Fibroblast of pulmonary artery (primary cell): ENCODE measurements at regions not wholly inside any gene's neighbourhood (a gene's known extent, or its start where the extent isn't known, plus 50 kb on each side); places are given as distances from the start of the nearest gene placed in this dataset.

Source experiments
- DNase-seq: peaks from one replicate; pipeline ENCODE4 v3.0.0-alpha.2; 2010; ENCODE audit warnings: low read depth
- H3K4me3 ChIP-seq: replicated peaks from 2 replicates; pipeline ENCODE4 v1.5.1; 2011; ENCODE audit warnings: low read depth, mild to moderate bottlenecking, control low read depth, low read length, moderate library complexity
- TF ChIP-seq, protein P1 (sequence below): IDR thresholded peaks from 2 replicates; pipeline ENCODE4 v1.5.1; 2011; ENCODE audit warnings: mild to moderate bottlenecking, control low read depth, low read length, inconsistent platforms; ENCODE audit errors: missing control alignments

DNA sequence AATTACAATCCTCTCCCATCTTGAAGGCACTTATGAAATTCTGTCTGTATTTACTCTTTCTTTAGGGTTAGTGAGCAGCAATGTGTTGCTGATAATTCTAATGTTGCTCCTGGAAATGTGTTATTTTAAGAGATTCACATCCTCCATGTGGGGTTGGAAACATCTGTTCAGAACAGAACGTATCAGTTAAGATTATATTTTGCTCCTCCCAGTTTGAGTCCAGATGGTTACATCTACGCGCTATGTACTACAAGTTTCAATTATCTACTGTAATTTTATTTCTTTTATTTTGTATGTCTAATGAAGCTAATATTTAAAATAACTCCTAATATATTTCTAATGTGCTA is 250.6 kb upstream of the KLF6 start:
- TF ChIP-seq, protein P1, sequence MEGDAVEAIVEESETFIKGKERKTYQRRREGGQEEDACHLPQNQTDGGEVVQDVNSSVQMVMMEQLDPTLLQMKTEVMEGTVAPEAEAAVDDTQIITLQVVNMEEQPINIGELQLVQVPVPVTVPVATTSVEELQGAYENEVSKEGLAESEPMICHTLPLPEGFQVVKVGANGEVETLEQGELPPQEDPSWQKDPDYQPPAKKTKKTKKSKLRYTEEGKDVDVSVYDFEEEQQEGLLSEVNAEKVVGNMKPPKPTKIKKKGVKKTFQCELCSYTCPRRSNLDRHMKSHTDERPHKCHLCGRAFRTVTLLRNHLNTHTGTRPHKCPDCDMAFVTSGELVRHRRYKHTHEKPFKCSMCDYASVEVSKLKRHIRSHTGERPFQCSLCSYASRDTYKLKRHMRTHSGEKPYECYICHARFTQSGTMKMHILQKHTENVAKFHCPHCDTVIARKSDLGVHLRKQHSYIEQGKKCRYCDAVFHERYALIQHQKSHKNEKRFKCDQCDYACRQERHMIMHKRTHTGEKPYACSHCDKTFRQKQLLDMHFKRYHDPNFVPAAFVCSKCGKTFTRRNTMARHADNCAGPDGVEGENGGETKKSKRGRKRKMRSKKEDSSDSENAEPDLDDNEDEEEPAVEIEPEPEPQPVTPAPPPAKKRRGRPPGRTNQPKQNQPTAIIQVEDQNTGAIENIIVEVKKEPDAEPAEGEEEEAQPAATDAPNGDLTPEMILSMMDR = no peak

DNA sequence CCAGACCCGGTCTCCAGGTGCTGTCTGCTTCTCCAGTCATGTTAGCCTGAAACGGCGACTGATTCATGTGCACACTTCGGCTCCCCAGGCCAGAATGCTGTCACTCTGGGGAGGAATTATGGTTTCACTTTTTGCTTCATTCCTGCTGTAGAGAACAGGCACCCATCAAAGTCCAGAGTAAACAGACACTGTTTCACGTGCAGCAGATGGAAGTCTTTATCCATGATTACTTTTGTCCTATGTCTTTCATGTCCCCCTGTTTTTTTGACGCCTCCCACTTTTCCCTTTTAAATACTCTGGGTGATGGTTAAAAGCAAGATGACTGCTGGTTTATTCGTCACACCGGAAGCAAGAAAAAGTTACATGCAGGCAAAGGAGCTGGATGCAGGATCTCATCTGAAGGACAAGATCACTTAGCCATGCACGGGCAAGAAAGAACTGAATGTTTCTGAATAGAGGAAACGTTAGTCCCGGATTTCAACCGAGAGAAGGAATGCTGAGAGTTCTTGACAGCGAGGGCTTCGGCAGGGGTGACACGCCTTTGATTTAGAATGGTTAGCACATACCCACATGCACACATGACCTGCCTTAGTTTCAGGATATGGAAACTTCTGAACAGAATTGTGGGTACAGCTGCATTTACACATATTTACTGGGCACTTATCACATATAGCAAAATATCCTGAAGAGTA is 250.0 kb upstream of the KLF6 start:
- peak; percentile 22 for DNase-seq
- TF ChIP-seq, protein P1 = no peak
- no peak overlapping the region for H3K4me3 ChIP-seq

More for the DNA sequence above, 250.6 kb upstream of the KLF6 start:
- no peak for DNase-seq
- no peak overlapping the region for H3K4me3 ChIP-seq

DNA sequence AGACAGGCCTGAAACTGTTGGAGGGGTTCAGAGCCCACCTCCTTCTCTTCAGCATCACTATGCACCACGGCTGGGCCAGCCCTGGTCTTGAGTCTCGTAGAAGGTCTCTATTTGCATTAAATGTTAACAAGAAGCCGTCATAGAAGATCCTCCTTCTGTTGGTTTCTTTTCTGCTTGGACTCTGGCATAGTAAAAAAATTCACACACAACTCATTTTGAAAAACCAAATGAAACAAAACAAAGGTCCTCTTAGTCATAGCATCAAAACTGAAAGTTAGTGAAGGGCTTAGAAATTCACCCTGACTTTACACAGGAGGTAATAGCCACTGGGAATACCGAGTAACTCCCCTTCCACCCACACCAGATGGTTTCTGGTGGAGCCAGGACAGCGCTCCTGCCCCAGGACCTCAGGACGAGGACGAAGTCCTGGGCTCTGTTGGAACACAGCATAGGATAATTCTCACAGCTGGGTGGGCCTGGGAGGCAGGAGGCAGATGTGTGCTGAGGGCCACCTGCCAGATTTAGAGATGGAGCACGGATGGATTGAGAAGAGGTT is 248.4 kb upstream of the KLF6 start:
- DNase-seq = no peak
- no peak overlapping the region for H3K4me3 ChIP-seq
- TF ChIP-seq, protein P1 = no peak

DNA sequence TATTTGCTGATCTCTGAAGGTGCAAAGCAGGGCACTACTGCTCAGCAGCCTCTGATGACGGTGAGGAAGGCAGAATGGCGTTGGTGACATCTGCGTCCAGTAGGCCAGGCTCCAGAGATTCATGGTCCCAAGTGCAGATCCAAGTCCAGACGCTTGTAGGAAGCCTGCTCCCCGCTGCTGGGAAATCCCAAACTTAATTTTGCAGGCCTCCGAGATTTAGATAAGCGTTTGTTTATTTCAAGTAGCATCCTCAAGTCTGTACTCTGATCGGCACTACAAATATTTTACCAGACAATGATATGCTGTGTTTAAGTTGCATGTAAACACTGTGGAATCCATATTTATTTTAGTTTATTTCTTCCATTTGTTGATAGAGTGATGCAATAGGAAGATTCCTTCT is 244.9 kb upstream of the KLF6 start:
- H3K4me3 ChIP-seq = no peak overlapping the region
- no peak for DNase-seq
- TF ChIP-seq, protein P1 = no peak

DNA sequence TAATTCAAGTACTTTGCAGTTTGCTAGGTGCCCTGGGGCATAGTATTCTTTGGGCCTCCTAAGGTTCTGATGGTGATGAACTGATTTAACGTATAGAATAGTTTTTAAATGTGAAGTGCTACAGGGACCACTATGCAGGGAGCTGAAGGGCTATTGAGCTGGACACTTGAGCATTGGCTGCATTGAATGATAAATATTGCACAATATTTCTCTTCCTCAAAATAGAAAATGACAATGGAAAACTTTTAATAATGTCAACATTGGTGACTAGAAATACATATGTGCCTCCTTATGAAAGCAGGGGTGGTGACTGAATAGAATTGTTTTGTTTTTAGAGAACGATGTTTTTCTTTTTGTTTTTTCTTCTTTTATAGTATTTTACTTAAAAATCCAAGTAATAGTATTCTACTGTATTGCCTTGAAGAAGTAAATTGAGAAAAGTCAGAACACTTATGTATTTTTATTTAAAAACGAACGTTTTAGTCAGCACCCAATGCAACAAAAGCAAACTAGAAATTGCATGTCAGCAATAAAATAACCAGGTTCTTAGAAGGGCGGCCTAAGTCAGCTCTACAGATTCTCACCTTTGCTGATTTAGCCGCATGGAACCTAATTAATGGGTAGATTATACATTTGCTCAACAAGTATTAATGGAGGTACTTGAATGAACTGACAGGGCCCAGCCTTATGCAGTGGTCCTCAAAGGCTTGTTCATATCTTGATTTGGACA is 244.0 kb upstream of the KLF6 start:
- DNase-seq = no peak
- H3K4me3 ChIP-seq = no peak overlapping the region
- TF ChIP-seq, protein P1 = no peak

DNA sequence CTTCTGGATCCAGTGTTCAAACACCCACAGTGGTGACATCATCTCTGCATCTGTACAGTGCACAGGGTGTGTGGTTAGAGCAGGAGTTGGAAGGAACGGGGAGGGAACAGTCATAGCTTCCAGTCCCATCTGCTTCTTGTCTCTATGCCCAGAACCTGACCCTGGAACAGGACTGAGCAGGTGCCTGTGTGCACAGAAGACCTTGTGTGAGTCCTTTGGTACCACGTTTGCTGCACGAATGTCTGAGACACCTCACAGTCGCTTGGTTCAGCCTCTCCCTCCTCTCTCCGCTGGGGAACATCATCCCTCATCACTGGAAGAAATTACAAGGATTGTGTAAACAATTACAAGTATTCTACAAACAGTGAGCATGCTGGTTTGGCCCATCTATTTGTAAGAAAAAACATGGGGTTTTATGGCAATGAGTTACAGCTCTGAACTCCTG is 243.0 kb upstream of the KLF6 start:
- DNase-seq = no peak
- TF ChIP-seq, protein P1 = no peak
- no peak overlapping the region for H3K4me3 ChIP-seq
